ENCODE measurements at regions not wholly inside any gene's neighbourhood (a gene's known extent, or its start where the extent isn't known, plus 50 kb on each side); places are given as distances from the start of the nearest gene placed in this dataset.
"Not testable (repeated sequence)": the region's sequence is repeated elsewhere in the genome, so short reads cannot be mapped to it uniquely, and the experiment has no call there.

- DNase-seq (ENCODE audit: low read depth), result no peak
Measured at GRCh38 chr7:131021902-131022301, 287.9 kb upstream of the KLF14 start.

- DNase-seq (ENCODE audit: low read depth), result no peak
Measured at GRCh38 chr7:131026297-131027000, 292.4 kb upstream of the KLF14 start.

GRCh38 chr7:131027287-131027773, 293.3 kb upstream of the KLF14 start:
- DNase-seq (ENCODE audit: low read depth), result no peak

- no peak for DNase-seq (ENCODE audit: low read depth)
Measured at GRCh38 chr7:131028295-131028694, 294.3 kb upstream of the KLF14 start.

- DNase-seq (ENCODE audit: low read depth), result no peak
Measured at GRCh38 chr7:131029002-131029401, 295.0 kb upstream of the KLF14 start.

- no peak for DNase-seq (ENCODE audit: low read depth)
Measured at GRCh38 chr7:131031099-131031868, 296.4 kb upstream of the MKLN1 start.

- no peak for DNase-seq (ENCODE audit: low read depth)
Measured at GRCh38 chr7:131032786-131033185, 294.9 kb upstream of the MKLN1 start.

GRCh38 chr7:131034166-131034881, 293.4 kb upstream of the MKLN1 start:
- no peak for DNase-seq (ENCODE audit: low read depth)

- no peak for DNase-seq (ENCODE audit: low read depth)
Measured at GRCh38 chr7:131035088-131035770, 292.4 kb upstream of the MKLN1 start.

- DNase-seq (ENCODE audit: low read depth), result no peak
Measured at GRCh38 chr7:131038153-131038552, 289.5 kb upstream of the MKLN1 start.

GRCh38 chr7:131039355-131039762, 288.3 kb upstream of the MKLN1 start:
- DNase-seq (ENCODE audit: low read depth), result no peak

- DNase-seq (ENCODE audit: low read depth), result no peak
Measured at GRCh38 chr7:131039836-131040235, 287.8 kb upstream of the MKLN1 start.

GRCh38 chr7:131040467-131040932, 287.2 kb upstream of the MKLN1 start:
- no peak for DNase-seq (ENCODE audit: low read depth)

- not testable (repeated sequence) for DNase-seq (ENCODE audit: low read depth)
Measured at GRCh38 chr7:131041012-131041695, 286.5 kb upstream of the MKLN1 start.

- DNase-seq (ENCODE audit: low read depth), result no peak
Measured at GRCh38 chr7:131042269-131043160, 285.2 kb upstream of the MKLN1 start.

- DNase-seq (ENCODE audit: low read depth), result no peak
Measured at GRCh38 chr7:131045526-131045925, 282.1 kb upstream of the MKLN1 start.

GRCh38 chr7:131046246-131046645, 281.4 kb upstream of the MKLN1 start:
- DNase-seq (ENCODE audit: low read depth), result no peak

- no peak for DNase-seq (ENCODE audit: low read depth)
Measured at GRCh38 chr7:131047651-131048304, 279.9 kb upstream of the MKLN1 start.

- no peak for DNase-seq (ENCODE audit: low read depth)
Measured at GRCh38 chr7:131051304-131051703, 276.4 kb upstream of the MKLN1 start.

Data from stimulated activated CD8-positive, alpha-beta memory T cell treated with anti-CD3 and anti-CD28 coated beads, Interleukin-7, amount 100 ng/mL, for 24 hours (primary cell).